Large intestine (tissue), 3 donors: ENCODE measurements at regions not wholly inside any gene's neighbourhood (a gene's known extent, or its start where the extent isn't known, plus 50 kb on each side); places are given as distances from the start of the nearest gene placed in this dataset.
"Not testable (repeated sequence)": the region's sequence is repeated elsewhere in the genome, so short reads cannot be mapped to it uniquely, and the experiment has no call there.

Experiments
- DNase-seq, 2 donors: peaks; one replicate each; pipeline versions ENCODE4 v3.0.0 to v3.0.0-alpha.2; 2013
- H3K27ac ChIP-seq: one replicate; pipeline ENCODE4 v1.5.1; 2013; ENCODE audit warnings: low read length
- H3K27me3 ChIP-seq: 2 replicates; pipeline ENCODE4 v1.6.1; 2013; ENCODE audit warnings: low read length; ENCODE audit not compliant: control insufficient read depth, insufficient read depth
- H3K36me3 ChIP-seq: 2 replicates; pipeline ENCODE4 v1.6.1; 2013; ENCODE audit warnings: low read length; ENCODE audit not compliant: control insufficient read depth, insufficient read depth
- H3K4me1 ChIP-seq: one replicate; pipeline ENCODE4 v1.6.1; 2013; ENCODE audit warnings: low read length; ENCODE audit not compliant: control insufficient read depth, insufficient read depth
- H3K4me3 ChIP-seq: one replicate; pipeline ENCODE4 v1.5.1; 2013; ENCODE audit warnings: low read length
- H3K9me3 ChIP-seq: one replicate; pipeline ENCODE4 v1.6.1; 2013; ENCODE audit warnings: mild to moderate bottlenecking, low read depth, low read length, moderate library complexity; ENCODE audit not compliant: control insufficient read depth
- WGBS: methylation state at CpG from one replicate; pipeline ENCODE4 v1.1.5; 2013; ENCODE audit warnings: low lambda C conversion rate; ENCODE audit not compliant: insufficient coverage; 5-methylcytosine and 5-hydroxymethylcytosine counted together

DNA sequence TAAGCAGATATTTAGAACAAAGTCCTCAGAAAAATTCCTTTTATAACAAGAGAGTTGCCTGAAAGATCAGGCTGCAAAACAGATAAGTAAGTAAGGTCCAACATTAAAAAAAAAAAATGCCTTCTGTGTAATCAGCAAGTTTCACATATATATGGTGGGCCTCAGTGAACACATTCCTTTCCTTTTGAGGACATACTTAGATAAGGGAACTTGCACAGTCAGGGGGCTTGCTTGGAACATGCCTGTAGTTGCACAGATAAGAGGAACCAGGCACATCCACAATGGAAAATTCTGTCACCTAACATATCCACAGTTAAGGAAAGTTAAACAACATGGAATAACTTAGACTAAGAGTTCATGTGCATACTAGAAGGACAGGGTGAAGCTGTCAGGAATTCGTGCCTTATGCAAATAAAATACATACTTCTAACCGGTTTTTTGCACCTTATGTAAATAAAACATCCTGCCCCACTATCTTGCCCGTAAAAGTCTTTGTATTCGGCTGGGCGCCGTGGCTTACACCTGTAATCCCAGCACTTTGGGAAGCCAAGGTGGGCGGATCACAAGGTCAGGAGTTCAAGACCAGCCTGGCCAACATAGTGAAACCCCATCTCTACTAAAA is 257.3 kb downstream of the ZNF33B start:
- Histone ChIP-seq H3K9me3 (no peaks in the 10 kb centered on the region), H3K4me1 (no peaks in the 10 kb centered on the region), H3K4me3 (no peak overlapping the region), H3K27ac (no peak overlapping the region), H3K36me3 (no peaks in the 10 kb centered on the region), H3K27me3 (no peaks in the 10 kb centered on the region)
- no peak for DNase-seq
- WGBS: 20% methylated on average over 1 of the region's 7 CpGs

- Histone ChIP-seq H3K27ac (no peak overlapping the region), H3K9me3 (no peaks in the 10 kb centered on the region), H3K27me3 (no peaks in the 10 kb centered on the region), H3K4me3 (peak overlapping the region; percentile 41), H3K36me3 (no peaks in the 10 kb centered on the region), H3K4me1 (no peaks in the 10 kb centered on the region)
- no CpG with 5 or more reads among the region's 33 CpGs for WGBS
- DNase-seq: peak; percentile 69 to 86
These were observed 270.7 kb downstream of the ZNF33B start for GRCh38 chr10:42367532-42368230.

- H3K27me3 ChIP-seq: no peaks in the 10 kb centered on the region
- no peaks in the 10 kb centered on the region for H3K9me3 ChIP-seq
- no peaks in the 10 kb centered on the region for H3K36me3 ChIP-seq
- no peaks in the 10 kb centered on the region for H3K4me1 ChIP-seq
- WGBS: 100% methylated on average over 1 of the region's 1 CpG
- no peak for DNase-seq
- no peak overlapping the region for H3K27ac ChIP-seq
- no peak overlapping the region for H3K4me3 ChIP-seq
These were observed 286.6 kb downstream of the ZNF33B start for GRCh38 chr10:42351745-42352144.

GRCh38 chr10:42336593-42337337 is 301.6 kb downstream of the ZNF33B start:
- WGBS: 91% methylated on average over 4 of the region's 6 CpGs

GRCh38 chr10:42335653-42336296 is 302.6 kb downstream of the ZNF33B start:
- H3K27me3 ChIP-seq, H3K4me3 ChIP-seq, H3K4me1 ChIP-seq, H3K9me3 ChIP-seq, DNase-seq, H3K27ac ChIP-seq, H3K36me3 ChIP-seq: not testable (repeated sequence)
- WGBS: no CpG with 5 or more reads among the region's 2 CpGs

More at GRCh38 chr10:42336593-42337337, 301.6 kb downstream of the ZNF33B start:
- not testable (repeated sequence) for H3K27ac ChIP-seq, H3K4me1 ChIP-seq, H3K36me3 ChIP-seq, DNase-seq, H3K27me3 ChIP-seq, H3K9me3 ChIP-seq, H3K4me3 ChIP-seq

- H3K36me3 ChIP-seq: no peaks in the 10 kb centered on the region
- DNase-seq: no peak
- no peak overlapping the region for H3K4me3 ChIP-seq
- H3K27ac ChIP-seq: no peak overlapping the region
- H3K4me1 ChIP-seq: no peaks in the 10 kb centered on the region
- peaks cover 98% of the 10 kb centered on the region for H3K9me3 ChIP-seq
- WGBS: 87% methylated on average over 10 of the region's 10 CpGs
- H3K27me3 ChIP-seq: no peaks in the 10 kb centered on the region
These were observed 334.0 kb downstream of the ZNF33B start for GRCh38 chr10:42304341-42304740.

DNA sequence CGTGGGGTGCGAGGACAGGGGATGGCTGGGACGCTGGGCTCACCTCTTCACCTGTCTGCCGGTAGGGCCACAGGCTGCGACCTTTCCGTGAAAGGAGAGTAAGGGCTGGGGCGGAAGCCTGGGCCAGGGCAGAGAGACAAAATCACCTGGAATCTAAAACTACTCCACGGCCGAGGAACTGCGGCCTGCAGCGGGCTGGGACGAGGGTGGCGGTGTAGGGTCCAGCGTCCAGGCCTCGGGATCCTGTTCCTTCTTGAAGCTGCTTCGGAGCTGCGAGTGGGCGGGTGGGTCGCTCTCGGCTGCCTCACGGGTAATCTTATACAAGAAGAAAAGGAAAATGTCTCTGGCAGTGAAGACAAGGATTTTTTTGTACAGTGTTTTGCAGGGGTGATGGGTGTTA is 356.5 kb downstream of the ZNF33B start:
- H3K36me3 ChIP-seq, H3K4me1 ChIP-seq, H3K9me3 ChIP-seq, H3K27ac ChIP-seq, DNase-seq, H3K4me3 ChIP-seq, H3K27me3 ChIP-seq: not testable (repeated sequence)
- WGBS: no CpG with 5 or more reads among the region's 21 CpGs

- not testable (repeated sequence) for H3K9me3 ChIP-seq, H3K36me3 ChIP-seq, DNase-seq, H3K4me3 ChIP-seq, H3K27ac ChIP-seq, H3K27me3 ChIP-seq, H3K4me1 ChIP-seq
- WGBS: no CpG with 5 or more reads among the region's 4 CpGs
These were observed 368.6 kb downstream of the ZNF33B start for GRCh38 chr10:42269788-42270187.

- H3K4me1 ChIP-seq, H3K36me3 ChIP-seq, H3K4me3 ChIP-seq, H3K27ac ChIP-seq, H3K9me3 ChIP-seq, DNase-seq, H3K27me3 ChIP-seq: not testable (repeated sequence)
- no CpG with 5 or more reads among the region's 6 CpGs for WGBS
These were observed 375.1 kb downstream of the ZNF33B start for GRCh38 chr10:42263259-42263658.

- not testable (repeated sequence) for H3K4me1 ChIP-seq, H3K27me3 ChIP-seq, H3K9me3 ChIP-seq, H3K27ac ChIP-seq, DNase-seq, H3K4me3 ChIP-seq, H3K36me3 ChIP-seq
- WGBS: no CpG with 5 or more reads among the region's 53 CpGs
These were observed 395.4 kb downstream of the ZNF33B start for GRCh38 chr10:42243002-42243401.
